Posterior cingulate gyrus (tissue), 11 donors: ENCODE measurements at regions not wholly inside any gene's neighbourhood (a gene's known extent, or its start where the extent isn't known, plus 50 kb on each side); places are given as distances from the start of the nearest gene placed in this dataset.
"Not testable (repeated sequence)": the region's sequence is repeated elsewhere in the genome, so short reads cannot be mapped to it uniquely, and the experiment has no call there.

Experiments used
- DNase-seq, 10 donors: peaks; one replicate each; pipeline versions ENCODE4 v3.0.0 to v3.0.0-alpha.2; 2020 to 2021; ENCODE audit warnings: mixed read lengths in 3 of 10
- intact Hi-C: fragments of 100-400 bp; cut with DNase I; formaldehyde crosslinking; loops from one replicate; pipeline ENCODE4 v1.15.1; 2023

GRCh38 chr21:22818681-22819485 lies 1820.7 kb downstream of the NCAM2 start:
- DNase-seq: peak in 2 of 10 donors; percentile 52 to 69
- intact Hi-C loops: not testable (repeated sequence)

GRCh38 chr21:22827422-22827821 lies 1829.2 kb downstream of the NCAM2 start:
- intact Hi-C loops: no loop called here
- no peak for DNase-seq

- DNase-seq: peak in 1 of 10 donors; percentile 18
- intact Hi-C loops: no loop called here
Observed at GRCh38 chr21:22842875-22843274, 1844.7 kb downstream of the NCAM2 start.

GRCh38 chr21:22855581-22855980 lies 1857.4 kb downstream of the NCAM2 start:
- intact Hi-C loops: no loop called here
- no peak for DNase-seq

GRCh38 chr21:22871692-22872091 lies 1873.5 kb downstream of the NCAM2 start:
- DNase-seq: peak in 1 of 10 donors; percentile 68
- intact Hi-C loops: no loop called here

- DNase-seq: no peak
- intact Hi-C loops: no loop called here
Observed at GRCh38 chr21:22880573-22880972, 1882.4 kb downstream of the NCAM2 start.

- DNase-seq: no peak
- intact Hi-C loops: no loop called here
Observed at GRCh38 chr21:22881131-22881530, 1882.9 kb downstream of the NCAM2 start.

GRCh38 chr21:22885079-22885478 lies 1886.9 kb downstream of the NCAM2 start:
- intact Hi-C loops: no loop called here
- DNase-seq: no peak

GRCh38 chr21:22885614-22886013 lies 1887.4 kb downstream of the NCAM2 start:
- intact Hi-C loops: no loop called here
- DNase-seq: no peak

GRCh38 chr21:22889445-22889844 lies 1891.2 kb downstream of the NCAM2 start:
- intact Hi-C loops: no loop called here
- DNase-seq: no peak

GRCh38 chr21:22890656-22891055 lies 1892.4 kb downstream of the NCAM2 start:
- no peak for DNase-seq
- intact Hi-C loops: no loop called here

GRCh38 chr21:22892028-22892427 lies 1893.8 kb downstream of the NCAM2 start:
- no peak for DNase-seq
- intact Hi-C loops: no loop called here

GRCh38 chr21:22892740-22893139 lies 1894.5 kb downstream of the NCAM2 start:
- DNase-seq: no peak
- intact Hi-C loops: no loop called here

GRCh38 chr21:22898051-22898665 lies 1899.9 kb downstream of the NCAM2 start:
- no peak for DNase-seq
- intact Hi-C loops: no loop called here

- DNase-seq: no peak
- intact Hi-C loops: no loop called here
Observed at GRCh38 chr21:22900490-22900889, 1902.3 kb downstream of the NCAM2 start.

GRCh38 chr21:22903851-22904250 lies 1905.6 kb downstream of the NCAM2 start:
- no peak for DNase-seq
- intact Hi-C loops: no loop called here

GRCh38 chr21:22904385-22904784 lies 1906.2 kb downstream of the NCAM2 start:
- intact Hi-C loops: no loop called here
- no peak for DNase-seq

GRCh38 chr21:22925032-22925431 lies 1926.8 kb downstream of the NCAM2 start:
- intact Hi-C loops: no loop called here
- DNase-seq: no peak

GRCh38 chr21:22927469-22927868 lies 1929.3 kb downstream of the NCAM2 start:
- intact Hi-C loops: no loop called here
- no peak for DNase-seq

GRCh38 chr21:22941779-22942490 lies 1943.7 kb downstream of the NCAM2 start:
- DNase-seq: no peak
- intact Hi-C loops: no loop called here

- intact Hi-C loops: no loop called here
- no peak for DNase-seq
Observed at GRCh38 chr21:22955559-22955958, 1957.3 kb downstream of the NCAM2 start.

- intact Hi-C loops: no loop called here
- DNase-seq: no peak
Observed at GRCh38 chr21:22961258-22961657, 1963.0 kb downstream of the NCAM2 start.
